SK-N-SH (cell line): ENCODE measurements at regions not wholly inside any gene's neighbourhood (a gene's known extent, or its start where the extent isn't known, plus 50 kb on each side); places are given as distances from the start of the nearest gene placed in this dataset.

Source experiments
- CTCF ChIA-PET: fragments of 300-600, 350-600 bp; formaldehyde crosslinking; extraction: SDS; loops from one replicate; lab custom pipeline; 2021; lab: Yijun Ruan, JAX
- POLR2A ChIA-PET: fragments of 350-600 bp; sonication (Branson Sonifier 250); formaldehyde crosslinking; extraction: SDS; loops from one replicate; lab custom pipeline; 2020; ENCODE audit warnings: antibody characterized with exemption, inconsistent platforms; lab: Yijun Ruan, JAX
- DNase-seq: peaks from one replicate; pipeline ENCODE4 v3.0.0; 2012
- H2AFZ ChIP-seq: fragments of 200-600 bp; sonication (generic); 2 replicates; pipeline ENCODE4 v1.8.1; 2016; ENCODE audit warnings: antibody characterized with exemption, mild to moderate bottlenecking, low read depth
- H3F3A ChIP-seq: fragments of 200-600 bp; sonication (generic); replicated peaks from 2 replicates; pipeline ENCODE3; 2016; ENCODE audit warnings: antibody characterized with exemption, mild to moderate bottlenecking; ENCODE audit not compliant: insufficient read depth
- H3K27ac ChIP-seq, 2 experiments: fragments of 200-500 bp in 1 of 2; fragments of 200-600 bp in 1 of 2; sonication (Bioruptor generic) in 1 of 2; sonication (generic), shearing (Covaris generic) in 1 of 2; 2 replicates each; pipeline versions ENCODE4 v1.5.1 to v1.6.1; 2014 to 2016; ENCODE audit warnings: low read depth in 2 of 2, inconsistent platforms in 1 of 2, low read length in 1 of 2, mild to moderate bottlenecking in 1 of 2, mixed read lengths in 1 of 2
- H3K27me3 ChIP-seq: fragments of 200-600 bp; sonication (generic), shearing (Covaris generic); 2 replicates; pipeline ENCODE4 v1.6.1; 2016; ENCODE audit warnings: mixed run types; ENCODE audit not compliant: insufficient read depth
- H3K36me3 ChIP-seq, 2 experiments: fragments of 200-500 bp in 1 of 2; fragments of 200-600 bp in 1 of 2; sonication (Bioruptor generic) in 1 of 2; sonication (generic) in 1 of 2; replicated peaks in 1 of 2; 2 replicates each; pipeline versions ENCODE3 to v1.5.1; 2014 to 2016; ENCODE audit warnings: low read length in 1 of 2, mild to moderate bottlenecking in 1 of 2; ENCODE audit not compliant: insufficient read depth in 2 of 2, control insufficient read depth in 1 of 2
- H3K4me1 ChIP-seq, 2 experiments: fragments of 200-500 bp in 1 of 2; fragments of 200-600 bp in 1 of 2; sonication (Bioruptor generic) in 1 of 2; sonication (generic), shearing (Covaris generic) in 1 of 2; 2 replicates each; pipeline versions ENCODE4 v1.5.1 to v1.6.1; 2014 to 2016; ENCODE audit warnings: low read depth in 1 of 2, low read length in 1 of 2, mixed run types in 1 of 2; ENCODE audit not compliant: insufficient read depth in 2 of 2, control insufficient read depth in 1 of 2
- H3K4me2 ChIP-seq: fragments of 200-600 bp; sonication (generic), shearing (Covaris generic); 2 replicates; pipeline ENCODE4 v1.6.1; 2017; ENCODE audit warnings: mixed run types
- H3K4me3 ChIP-seq, 2 experiments: fragments of 200-500 bp in 1 of 2; fragments of 200-600 bp in 1 of 2; sonication (Bioruptor generic) in 1 of 2; sonication (generic), shearing (Covaris generic) in 1 of 2; 2 replicates each; pipeline versions ENCODE4 v1.5.1 to v1.8.1; 2014 to 2016; ENCODE audit warnings: low read depth in 2 of 2, inconsistent platforms in 1 of 2, low read length in 1 of 2, mild to moderate bottlenecking in 1 of 2, mixed read lengths in 1 of 2, moderate library complexity in 1 of 2
- H3K79me2 ChIP-seq: fragments of 200-600 bp; sonication (generic); 2 replicates; pipeline ENCODE4 v1.8.1; 2017; ENCODE audit warnings: mild to moderate bottlenecking; ENCODE audit not compliant: insufficient read depth
- H3K9ac ChIP-seq: fragments of 200-600 bp; sonication (generic); 2 replicates; pipeline ENCODE4 v1.6.1; 2017; ENCODE audit warnings: mixed run types
- H3K9me2 ChIP-seq: fragments of 200-600 bp; sonication (generic); 2 replicates; pipeline ENCODE4 v1.6.1; 2017; ENCODE audit warnings: mixed run types
- H3K9me3 ChIP-seq: fragments of 200-600 bp; sonication (generic); 2 replicates; pipeline ENCODE4 v1.6.1; 2017; ENCODE audit warnings: mixed run types, mild to moderate bottlenecking, moderate library complexity
- H4K20me1 ChIP-seq: fragments of 200-600 bp; sonication (generic); 2 replicates; pipeline ENCODE4 v1.6.1; 2017; ENCODE audit warnings: mild to moderate bottlenecking, mixed run types; ENCODE audit not compliant: insufficient read depth
- CHD2 ChIP-seq: fragments of 150-350 bp; IDR thresholded peaks from 2 replicates; pipeline ENCODE4 v1.6.1; 2018; ENCODE audit warnings: low read length; ENCODE audit not compliant: partially characterized antibody
- CTCF ChIP-seq: fragments of 200-600 bp; sonication (generic); IDR thresholded peaks from 2 replicates; pipeline ENCODE4 v1.6.1; 2017; ENCODE audit warnings: antibody characterized with exemption, mild to moderate bottlenecking, moderate library complexity
- ELF1 ChIP-seq: IDR thresholded peaks from 2 replicates; pipeline ENCODE4 v1.4.0; 2012
- EP300 ChIP-seq, 2 experiments: IDR thresholded peaks; 2 replicates each; pipeline versions ENCODE4 v1.4.0 to v1.6.1; 2012; ENCODE audit warnings: borderline replicate concordance in 1 of 2, low read depth in 1 of 2, low read length in 1 of 2
- EZH2phosphoT487 ChIP-seq: fragments of 200-600 bp; sonication (generic); IDR thresholded peaks from 2 replicates; pipeline ENCODE4 v1.6.1; 2017; ENCODE audit warnings: low read depth, mixed run types, mild to moderate bottlenecking, antibody characterized with exemption, moderate library complexity, borderline replicate concordance
- FOXJ3 ChIP-seq: sonication (generic); formaldehyde crosslinking; IDR thresholded peaks from 2 replicates; pipeline ENCODE4 v1.5.1; 2020; ENCODE audit warnings: mild to moderate bottlenecking, missing genetic modification reagents
- FOXM1 ChIP-seq: IDR thresholded peaks from 2 replicates; pipeline ENCODE4 v1.4.0; 2012; ENCODE audit warnings: low read depth, mild to moderate bottlenecking
- GATA2 ChIP-seq: sonication (generic); formaldehyde crosslinking; IDR thresholded peaks from 2 replicates; pipeline ENCODE4 v1.5.0; 2020; ENCODE audit warnings: mild to moderate bottlenecking, missing genetic modification reagents
- IRF3 ChIP-seq: fragments of 150-350 bp; IDR thresholded peaks from 2 replicates; pipeline ENCODE4 v1.6.1; 2016; ENCODE audit warnings: mild to moderate bottlenecking, low read depth, low read length
- JUND ChIP-seq: IDR thresholded peaks from 2 replicates; pipeline ENCODE4 v1.4.0; 2012
- NFIC ChIP-seq: IDR thresholded peaks from 2 replicates; pipeline ENCODE4 v1.4.0; 2012; ENCODE audit warnings: borderline replicate concordance
- RAD21 ChIP-seq: IDR thresholded peaks from 2 replicates; pipeline ENCODE4 v1.6.1; 2012; ENCODE audit warnings: mild to moderate bottlenecking, low read length
- RCOR1 ChIP-seq: fragments of 150-350 bp; IDR thresholded peaks from 2 replicates; pipeline ENCODE4 v1.6.1; 2017; ENCODE audit warnings: antibody characterized with exemption, low read length
- SMC3 ChIP-seq: IDR thresholded peaks from 2 replicates; pipeline ENCODE4 v1.6.1; 2012; ENCODE audit warnings: low read depth, low read length, improper control_type of control experiment
- TEAD4 ChIP-seq: IDR thresholded peaks from 2 replicates; pipeline ENCODE4 v1.4.0; 2012; ENCODE audit warnings: mild to moderate bottlenecking, borderline replicate concordance; ENCODE audit not compliant: insufficient read depth
- USF1 ChIP-seq: IDR thresholded peaks from 2 replicates; pipeline ENCODE4 v1.4.0; 2012; ENCODE audit warnings: low read depth, borderline replicate concordance
- YY1 ChIP-seq: IDR thresholded peaks from 2 replicates; pipeline ENCODE4 v1.4.0; 2012; ENCODE audit warnings: low read depth, mild to moderate bottlenecking
- WGBS: methylation state at CpG from one replicate; pipeline ENCODE4 v1.1.6; 2017; ENCODE audit warnings: low lambda C conversion rate; 5-methylcytosine and 5-hydroxymethylcytosine counted together

GRCh38 chr10:109274681-109275080, 648.6 kb downstream of the XPNPEP1 start:
- Histone ChIP-seq H3K9ac (no peak overlapping the region), H3K79me2 (no peaks in the 10 kb centered on the region), H3F3A (no peaks in the 10 kb centered on the region), H3K36me3 (no peaks in the 10 kb centered on the region), H4K20me1 (no peaks in the 10 kb centered on the region), H3K4me3 (no peak overlapping the region), H3K27ac (no peak overlapping the region), H3K27me3 (no peaks in the 10 kb centered on the region), H3K9me3 (no peaks in the 10 kb centered on the region), H2AFZ (no peak overlapping the region), H3K9me2 (no peaks in the 10 kb centered on the region), H3K4me2 (no peak overlapping the region), H3K4me1 (no peaks in the 10 kb centered on the region)
- ChIA-PET POLR2A (no interaction called here), CTCF (no interaction called here)
- WGBS = 51% methylated on average over 2 of the region's 2 CpGs
- no peak for DNase-seq
- TF ChIP-seq USF1 (no peak), ELF1 (no peak), FOXM1 (no peak), IRF3 (no peak), NFIC (no peak), FOXJ3 (no peak), SMC3 (no peak), TEAD4 (no peak), EP300 (IDR thresholded peaks at IDR 0.05; ENCODE audit: borderline replicate concordance in 1 of 2, low read depth in 1 of 2, low read length in 1 of 2) (no peak), CHD2 (no peak), CTCF (no peak), EZH2phosphoT487 (no peak), RAD21 (no peak), RCOR1 (no peak), GATA2 (no peak)

- H2AFZ ChIP-seq = no peak overlapping the region
- H3K9ac ChIP-seq = no peak overlapping the region
- TF ChIP-seq YY1 = no peak
- TF ChIP-seq FOXJ3 = no peak
- TF ChIP-seq JUND = no peak
- no peak for DNase-seq
- CTCF ChIA-PET = no interaction called here
- POLR2A ChIA-PET = no interaction called here
- H4K20me1 ChIP-seq = no peaks in the 10 kb centered on the region
- no peaks in the 10 kb centered on the region; the same call in 1 of the 2 replicates for H3K27me3 ChIP-seq
- no peaks in the 10 kb centered on the region for H3F3A ChIP-seq
- no peak overlapping the region for H3K27ac ChIP-seq
- H3K9me2 ChIP-seq = no peaks in the 10 kb centered on the region
- 39% methylated on average over 2 of the region's 2 CpGs for WGBS
- H3K79me2 ChIP-seq = no peaks in the 10 kb centered on the region
- H3K4me1 ChIP-seq = no peaks in the 10 kb centered on the region
- no peak overlapping the region for H3K4me2 ChIP-seq
- H3K9me3 ChIP-seq = no peaks in the 10 kb centered on the region
- no peak overlapping the region for H3K4me3 ChIP-seq
- H3K36me3 ChIP-seq = no peaks in the 10 kb centered on the region
Observed at GRCh38 chr10:109270173-109270572, 653.1 kb downstream of the XPNPEP1 start.
